ENCODE measurements at regions not wholly inside any gene's neighbourhood (a gene's known extent, or its start where the extent isn't known, plus 50 kb on each side); places are given as distances from the start of the nearest gene placed in this dataset.

GRCh38 chr11:122198291-122198983 is 82.4 kb upstream of the BLID start:
- TF ChIP-seq FOXM1 (IDR thresholded peaks at IDR 0.05; ENCODE audit: borderline replicate concordance, low read depth) (no peak), TCF12 (IDR thresholded peaks at IDR 0.05; ENCODE audit: low read depth) (no peak), REST (IDR thresholded peaks at IDR 0.05; ENCODE audit: low read depth) (no peak), TEAD4 (IDR thresholded peaks at IDR 0.05) (no peak), EGR1 (IDR thresholded peaks at IDR 0.05) (no peak), MAX (IDR thresholded peaks at IDR 0.05) (no peak), TAF1 (IDR thresholded peaks at IDR 0.05; ENCODE audit: low read depth) (no peak), EP300 (IDR thresholded peaks at IDR 0.05; ENCODE audit: borderline replicate concordance) (no peak)
